SK-N-SH (cell line): ENCODE measurements at regions not wholly inside any gene's neighbourhood (a gene's known extent, or its start where the extent isn't known, plus 50 kb on each side); places are given as distances from the start of the nearest gene placed in this dataset.

Source experiments
- CTCF ChIA-PET: fragments of 300-600, 350-600 bp; formaldehyde crosslinking; extraction: SDS; loops from one replicate; lab custom pipeline; 2021; lab: Yijun Ruan, JAX
- POLR2A ChIA-PET: fragments of 350-600 bp; sonication (Branson Sonifier 250); formaldehyde crosslinking; extraction: SDS; loops from one replicate; lab custom pipeline; 2020; ENCODE audit warnings: antibody characterized with exemption, inconsistent platforms; lab: Yijun Ruan, JAX
- DNase-seq: peaks from one replicate; pipeline ENCODE4 v3.0.0; 2012
- H2AFZ ChIP-seq: fragments of 200-600 bp; sonication (generic); 2 replicates; pipeline ENCODE4 v1.8.1; 2016; ENCODE audit warnings: antibody characterized with exemption, mild to moderate bottlenecking, low read depth
- H3F3A ChIP-seq: fragments of 200-600 bp; sonication (generic); replicated peaks from 2 replicates; pipeline ENCODE3; 2016; ENCODE audit warnings: antibody characterized with exemption, mild to moderate bottlenecking; ENCODE audit not compliant: insufficient read depth
- H3K27ac ChIP-seq, 2 experiments: fragments of 200-500 bp in 1 of 2; fragments of 200-600 bp in 1 of 2; sonication (Bioruptor generic) in 1 of 2; sonication (generic), shearing (Covaris generic) in 1 of 2; 2 replicates each; pipeline versions ENCODE4 v1.5.1 to v1.6.1; 2014 to 2016; ENCODE audit warnings: low read depth in 2 of 2, inconsistent platforms in 1 of 2, low read length in 1 of 2, mild to moderate bottlenecking in 1 of 2, mixed read lengths in 1 of 2
- H3K27me3 ChIP-seq: fragments of 200-600 bp; sonication (generic), shearing (Covaris generic); 2 replicates; pipeline ENCODE4 v1.6.1; 2016; ENCODE audit warnings: mixed run types; ENCODE audit not compliant: insufficient read depth
- H3K36me3 ChIP-seq, 2 experiments: fragments of 200-500 bp in 1 of 2; fragments of 200-600 bp in 1 of 2; sonication (Bioruptor generic) in 1 of 2; sonication (generic) in 1 of 2; replicated peaks in 1 of 2; 2 replicates each; pipeline versions ENCODE3 to v1.5.1; 2014 to 2016; ENCODE audit warnings: low read length in 1 of 2, mild to moderate bottlenecking in 1 of 2; ENCODE audit not compliant: insufficient read depth in 2 of 2, control insufficient read depth in 1 of 2
- H3K4me1 ChIP-seq, 2 experiments: fragments of 200-500 bp in 1 of 2; fragments of 200-600 bp in 1 of 2; sonication (Bioruptor generic) in 1 of 2; sonication (generic), shearing (Covaris generic) in 1 of 2; 2 replicates each; pipeline versions ENCODE4 v1.5.1 to v1.6.1; 2014 to 2016; ENCODE audit warnings: low read depth in 1 of 2, low read length in 1 of 2, mixed run types in 1 of 2; ENCODE audit not compliant: insufficient read depth in 2 of 2, control insufficient read depth in 1 of 2
- H3K4me2 ChIP-seq: fragments of 200-600 bp; sonication (generic), shearing (Covaris generic); 2 replicates; pipeline ENCODE4 v1.6.1; 2017; ENCODE audit warnings: mixed run types
- H3K4me3 ChIP-seq, 2 experiments: fragments of 200-500 bp in 1 of 2; fragments of 200-600 bp in 1 of 2; sonication (Bioruptor generic) in 1 of 2; sonication (generic), shearing (Covaris generic) in 1 of 2; 2 replicates each; pipeline versions ENCODE4 v1.5.1 to v1.8.1; 2014 to 2016; ENCODE audit warnings: low read depth in 2 of 2, inconsistent platforms in 1 of 2, low read length in 1 of 2, mild to moderate bottlenecking in 1 of 2, mixed read lengths in 1 of 2, moderate library complexity in 1 of 2
- H3K79me2 ChIP-seq: fragments of 200-600 bp; sonication (generic); 2 replicates; pipeline ENCODE4 v1.8.1; 2017; ENCODE audit warnings: mild to moderate bottlenecking; ENCODE audit not compliant: insufficient read depth
- H3K9ac ChIP-seq: fragments of 200-600 bp; sonication (generic); 2 replicates; pipeline ENCODE4 v1.6.1; 2017; ENCODE audit warnings: mixed run types
- H3K9me2 ChIP-seq: fragments of 200-600 bp; sonication (generic); 2 replicates; pipeline ENCODE4 v1.6.1; 2017; ENCODE audit warnings: mixed run types
- H3K9me3 ChIP-seq: fragments of 200-600 bp; sonication (generic); 2 replicates; pipeline ENCODE4 v1.6.1; 2017; ENCODE audit warnings: mixed run types, mild to moderate bottlenecking, moderate library complexity
- H4K20me1 ChIP-seq: fragments of 200-600 bp; sonication (generic); 2 replicates; pipeline ENCODE4 v1.6.1; 2017; ENCODE audit warnings: mild to moderate bottlenecking, mixed run types; ENCODE audit not compliant: insufficient read depth
- CHD2 ChIP-seq: fragments of 150-350 bp; IDR thresholded peaks from 2 replicates; pipeline ENCODE4 v1.6.1; 2018; ENCODE audit warnings: low read length; ENCODE audit not compliant: partially characterized antibody
- ELF1 ChIP-seq: IDR thresholded peaks from 2 replicates; pipeline ENCODE4 v1.4.0; 2012
- EZH2phosphoT487 ChIP-seq: fragments of 200-600 bp; sonication (generic); IDR thresholded peaks from 2 replicates; pipeline ENCODE4 v1.6.1; 2017; ENCODE audit warnings: low read depth, mixed run types, mild to moderate bottlenecking, antibody characterized with exemption, moderate library complexity, borderline replicate concordance
- FOSL2 ChIP-seq: IDR thresholded peaks from 2 replicates; pipeline ENCODE4 v1.4.0; 2012; ENCODE audit warnings: low read depth, mild to moderate bottlenecking, moderate library complexity, borderline replicate concordance
- FOXJ3 ChIP-seq: sonication (generic); formaldehyde crosslinking; IDR thresholded peaks from 2 replicates; pipeline ENCODE4 v1.5.1; 2020; ENCODE audit warnings: mild to moderate bottlenecking, missing genetic modification reagents
- GABPA ChIP-seq: IDR thresholded peaks from 2 replicates; pipeline ENCODE4 v1.4.0; 2012; ENCODE audit warnings: low read depth, mild to moderate bottlenecking
- GATA2 ChIP-seq: sonication (generic); formaldehyde crosslinking; IDR thresholded peaks from 2 replicates; pipeline ENCODE4 v1.5.0; 2020; ENCODE audit warnings: mild to moderate bottlenecking, missing genetic modification reagents
- MAX ChIP-seq: IDR thresholded peaks from 2 replicates; pipeline ENCODE4 v1.4.0; 2012; ENCODE audit warnings: low read depth
- MEF2A ChIP-seq: IDR thresholded peaks from 2 replicates; pipeline ENCODE4 v1.4.0; 2012; ENCODE audit warnings: low read depth, borderline replicate concordance
- NFIC ChIP-seq: IDR thresholded peaks from 2 replicates; pipeline ENCODE4 v1.4.0; 2012; ENCODE audit warnings: borderline replicate concordance
- PBX3 ChIP-seq: IDR thresholded peaks from 2 replicates; pipeline ENCODE4; 2012
- POLR2AphosphoS5 ChIP-seq: IDR thresholded peaks from 2 replicates; pipeline ENCODE4 v1.6.1; 2012; ENCODE audit warnings: low read depth, low read length
- RAD21 ChIP-seq: IDR thresholded peaks from 2 replicates; pipeline ENCODE4 v1.6.1; 2012; ENCODE audit warnings: mild to moderate bottlenecking, low read length
- RFX5 ChIP-seq: IDR thresholded peaks from 2 replicates; pipeline ENCODE4 v1.6.1; 2012; ENCODE audit warnings: mild to moderate bottlenecking, improper control_type of control experiment, low read length
- RXRA ChIP-seq: IDR thresholded peaks from 2 replicates; pipeline ENCODE4 v1.4.0; 2012; ENCODE audit warnings: low read depth, mild to moderate bottlenecking, borderline replicate concordance
- SIN3A ChIP-seq: IDR thresholded peaks from 2 replicates; pipeline ENCODE4 v1.6.1; 2012; ENCODE audit warnings: low read depth, mild to moderate bottlenecking, low read length, moderate library complexity, borderline replicate concordance
- SMC3 ChIP-seq: IDR thresholded peaks from 2 replicates; pipeline ENCODE4 v1.6.1; 2012; ENCODE audit warnings: low read depth, low read length, improper control_type of control experiment
- TCF12 ChIP-seq: IDR thresholded peaks from 2 replicates; pipeline ENCODE4 v1.4.0; 2012
- TEAD4 ChIP-seq: IDR thresholded peaks from 2 replicates; pipeline ENCODE4 v1.4.0; 2012; ENCODE audit warnings: mild to moderate bottlenecking, borderline replicate concordance; ENCODE audit not compliant: insufficient read depth
- YY1 ChIP-seq: IDR thresholded peaks from 2 replicates; pipeline ENCODE4 v1.4.0; 2012; ENCODE audit warnings: low read depth, mild to moderate bottlenecking
- WGBS: methylation state at CpG from one replicate; pipeline ENCODE4 v1.1.6; 2017; ENCODE audit warnings: low lambda C conversion rate; 5-methylcytosine and 5-hydroxymethylcytosine counted together

GRCh38 chr1:55951291-55951690, 628.1 kb downstream of the PLPP3 start:
- H3K27me3 ChIP-seq: no peaks in the 10 kb centered on the region
- H3K4me3 ChIP-seq: no peak overlapping the region
- no peaks in the 10 kb centered on the region for H3K9me3 ChIP-seq
- WGBS: 62% methylated on average over 3 of the region's 3 CpGs
- CTCF ChIA-PET: no interaction called here
- no peaks in the 10 kb centered on the region; a peak in 1 of 4 replicates for H3K4me1 ChIP-seq
- no peak overlapping the region for H3K27ac ChIP-seq
- no peaks in the 10 kb centered on the region for H3K9me2 ChIP-seq
- no peaks in the 10 kb centered on the region for H3F3A ChIP-seq
- no peak overlapping the region for H3K9ac ChIP-seq
- no peak overlapping the region for H3K4me2 ChIP-seq
- no peak overlapping the region for H2AFZ ChIP-seq
- POLR2A ChIA-PET: no interaction called here
- no peaks in the 10 kb centered on the region for H4K20me1 ChIP-seq
- no peak for DNase-seq
- no peaks in the 10 kb centered on the region for H3K36me3 ChIP-seq
- TF ChIP-seq YY1 (no peak), GATA2 (no peak), EZH2phosphoT487 (no peak), CHD2 (no peak), NFIC (no peak), GABPA (no peak), MAX (no peak), TEAD4 (no peak), POLR2AphosphoS5 (no peak), SMC3 (no peak)
- H3K79me2 ChIP-seq: no peaks in the 10 kb centered on the region

GRCh38 chr1:55947446-55947845, 631.9 kb downstream of the PLPP3 start:
- WGBS: 59% methylated on average over 1 of the region's 1 CpG
- no peaks in the 10 kb centered on the region for H3K9me3 ChIP-seq
- H3K9ac ChIP-seq: no peak overlapping the region
- POLR2A ChIA-PET: no interaction called here
- H3K79me2 ChIP-seq: no peaks in the 10 kb centered on the region
- no peaks in the 10 kb centered on the region for H3K36me3 ChIP-seq
- H3K27ac ChIP-seq: no peak overlapping the region
- H3K9me2 ChIP-seq: no peaks in the 10 kb centered on the region
- H3K4me2 ChIP-seq: no peak overlapping the region
- no peaks in the 10 kb centered on the region for H3K27me3 ChIP-seq
- CTCF ChIA-PET: no interaction called here
- H3K4me1 ChIP-seq: peaks cover 0 to 3% of the 10 kb centered on the region in 2 experiments; a peak in 1 of 4 replicates
- no peaks in the 10 kb centered on the region for H3F3A ChIP-seq
- H3K4me3 ChIP-seq: no peak overlapping the region
- H2AFZ ChIP-seq: no peak overlapping the region
- TF ChIP-seq RXRA (no peak), RFX5 (no peak), GATA2 (no peak), RAD21 (no peak), TCF12 (no peak), MEF2A (no peak), FOSL2 (no peak), ELF1 (no peak), CHD2 (no peak), FOXJ3 (CRISPR knock-in tag) (no peak), POLR2AphosphoS5 (no peak), GABPA (no peak), SIN3A (no peak), PBX3 (no peak)
- TF ChIP-seq, all 33 proteins: peak for 0
- no peak for DNase-seq
- H4K20me1 ChIP-seq: no peaks in the 10 kb centered on the region
